Fibroblast of lung (primary cell): ENCODE measurements at regions not wholly inside any gene's neighbourhood (a gene's known extent, or its start where the extent isn't known, plus 50 kb on each side); places are given as distances from the start of the nearest gene placed in this dataset.
A peak's percentile ranks its signal among the peaks of the same experiment; 100 is the strongest.

Experiments used
- DNase-seq, 2 donors: peaks; one replicate each; pipeline versions ENCODE4 v3.0.0 to v3.0.0-alpha.2; 2010; ENCODE audit warnings: low read depth in 2 of 2
- H2AFZ ChIP-seq: 2 replicates; pipeline ENCODE4 v1.5.1; 2012; ENCODE audit warnings: low read length, control low read depth, inconsistent platforms
- H3K27ac ChIP-seq: 2 replicates; pipeline ENCODE4 v1.5.1; 2011; ENCODE audit warnings: low read length, control low read depth; ENCODE audit not compliant: insufficient read depth
- H3K27me3 ChIP-seq: 2 replicates; pipeline ENCODE4 v1.5.1; 2011; ENCODE audit warnings: mild to moderate bottlenecking, low read length; ENCODE audit not compliant: control insufficient read depth, insufficient read depth
- H3K36me3 ChIP-seq: 2 replicates; pipeline ENCODE4 v1.5.1; 2011; ENCODE audit warnings: low read length; ENCODE audit not compliant: control insufficient read depth, insufficient read depth
- H3K4me1 ChIP-seq: 2 replicates; pipeline ENCODE4 v1.5.1; 2011; ENCODE audit warnings: low read length; ENCODE audit not compliant: control insufficient read depth, insufficient read depth; ENCODE audit errors: extremely low read depth
- H3K4me2 ChIP-seq: 2 replicates; pipeline ENCODE4 v1.5.1; 2011; ENCODE audit warnings: low read length, control low read depth; ENCODE audit not compliant: insufficient read depth; ENCODE audit errors: extremely low read depth
- H3K4me3 ChIP-seq, 4 experiments: fragments of 200-600 bp in 1 of 4; sonication (generic) in 1 of 4; replicated peaks in 1 of 4; 2 replicates each; pipeline ENCODE4 v1.5.1; 2011 to 2016; ENCODE audit warnings: low read length in 4 of 4, low read depth in 3 of 4, mild to moderate bottlenecking in 3 of 4, control low read depth in 2 of 4, inconsistent platforms in 1 of 4, mixed read lengths in 1 of 4; ENCODE audit not compliant: insufficient read depth in 1 of 4; ENCODE audit errors: control extremely low read depth in 1 of 4
- H3K79me2 ChIP-seq: 2 replicates; pipeline ENCODE4 v1.5.1; 2012; ENCODE audit warnings: mild to moderate bottlenecking, low read length, inconsistent platforms; ENCODE audit not compliant: control insufficient read depth, insufficient read depth
- H3K9ac ChIP-seq: 2 replicates; pipeline ENCODE4 v1.5.1; 2011; ENCODE audit warnings: mild to moderate bottlenecking, low read length, control low read depth; ENCODE audit not compliant: insufficient read depth
- H3K9me3 ChIP-seq: 2 replicates; pipeline ENCODE4 v1.5.1; 2012; ENCODE audit warnings: low read depth, low read length; ENCODE audit not compliant: control insufficient read depth, insufficient read depth
- H4K20me1 ChIP-seq: 2 replicates; pipeline ENCODE4 v1.5.1; 2011; ENCODE audit warnings: low read length; ENCODE audit not compliant: control insufficient read depth, insufficient read depth; ENCODE audit errors: extremely low read depth
- CTCF ChIP-seq, 2 donors: IDR thresholded peaks in 1 of 2; conservative IDR thresholded peaks in 1 of 2; 1 replicate in 1 of 2; 2 replicates in 1 of 2; pipeline ENCODE4 v1.5.1; 2011 to 2012; ENCODE audit warnings: low read length in 2 of 2, control low read depth in 1 of 2, inconsistent platforms in 1 of 2, low read depth in 1 of 2, mild to moderate bottlenecking in 1 of 2
- EZH2 ChIP-seq: IDR thresholded peaks from 2 replicates; pipeline ENCODE4 v1.5.1; 2012; ENCODE audit warnings: low read length, control low read depth, mild to moderate bottlenecking; ENCODE audit errors: missing control alignments

- no peak overlapping the region for H2AFZ ChIP-seq
- no peaks in the 10 kb centered on the region for H3K36me3 ChIP-seq
- no peaks in the 10 kb centered on the region for H3K9me3 ChIP-seq
- no peak overlapping the region for H3K4me2 ChIP-seq
- no peak overlapping the region for H3K9ac ChIP-seq
- no peaks in the 10 kb centered on the region for H3K27me3 ChIP-seq
- TF ChIP-seq EZH2, result no peak
- H3K79me2 ChIP-seq, result no peaks in the 10 kb centered on the region
- H4K20me1 ChIP-seq, result no peaks in the 10 kb centered on the region
- H3K27ac ChIP-seq, result no peak overlapping the region
- peaks cover 6% of the 10 kb centered on the region for H3K4me1 ChIP-seq
- no peak for DNase-seq
- no peak overlapping the region for H3K4me3 ChIP-seq
Measured at GRCh38 chrX:16464369-16464768, 185.6 kb upstream of the S100G start.

GRCh38 chrX:16465081-16465876 is 184.7 kb upstream of the S100G start:
- DNase-seq, result peak in 1 of 2 donors; percentile 62
- Histone ChIP-seq H3K4me2 (no peak overlapping the region), H3K27ac (no peak overlapping the region), H2AFZ (no peak overlapping the region), H3K9me3 (no peaks in the 10 kb centered on the region), H3K27me3 (no peaks in the 10 kb centered on the region), H3K4me1 (peaks cover 6% of the 10 kb centered on the region), H3K9ac (no peak overlapping the region), H3K4me3 (no peak overlapping the region), H3K36me3 (no peaks in the 10 kb centered on the region), H4K20me1 (no peaks in the 10 kb centered on the region), H3K79me2 (no peaks in the 10 kb centered on the region)
- TF ChIP-seq CTCF (conservative IDR thresholded peaks at IDR 0.05 in 1 of 2, IDR thresholded peaks at IDR 0.05 in 1 of 2; ENCODE audit: low read depth in 1 of 2, low read length in 2 of 2) (no peak), EZH2 (no peak)

- Histone ChIP-seq H3K4me1 (peaks cover 6% of the 10 kb centered on the region), H4K20me1 (no peaks in the 10 kb centered on the region), H2AFZ (no peak overlapping the region), H3K4me3 (no peak overlapping the region), H3K4me2 (no peak overlapping the region), H3K9ac (no peak overlapping the region), H3K27me3 (no peaks in the 10 kb centered on the region), H3K9me3 (no peaks in the 10 kb centered on the region), H3K27ac (no peak overlapping the region), H3K36me3 (no peaks in the 10 kb centered on the region), H3K79me2 (no peaks in the 10 kb centered on the region)
- DNase-seq, result peak in 1 of 2 donors; percentile 62
- TF ChIP-seq EZH2 (no peak), CTCF (conservative IDR thresholded peaks at IDR 0.05 in 1 of 2, IDR thresholded peaks at IDR 0.05 in 1 of 2; ENCODE audit: low read depth in 1 of 2, low read length in 2 of 2) (no peak)
Measured at GRCh38 chrX:16466640-16467432, 183.1 kb upstream of the S100G start.
